ENCODE measurements at regions not wholly inside any gene's neighbourhood (a gene's known extent, or its start where the extent isn't known, plus 50 kb on each side); places are given as distances from the start of the nearest gene placed in this dataset.

DNA sequence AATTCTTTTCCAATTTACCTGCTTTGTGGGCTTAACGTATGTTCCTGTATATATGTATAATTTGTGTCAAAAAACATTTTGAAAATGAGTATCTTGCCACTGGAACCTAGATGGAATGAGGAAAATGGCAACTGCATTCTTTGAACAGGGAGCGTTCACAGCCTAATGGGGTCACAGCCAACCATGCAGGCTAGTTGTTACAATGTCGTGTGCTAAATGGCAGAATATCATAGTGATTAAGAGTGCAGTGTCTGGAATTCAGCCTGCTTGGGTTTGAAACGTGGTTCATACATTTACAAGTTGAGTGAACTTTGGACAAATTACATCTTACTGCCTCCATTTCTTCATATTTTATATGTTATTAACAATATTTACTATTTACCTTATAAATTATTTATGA is 70.8 kb downstream of the PCDH7 start:
- TF ChIP-seq POLR2A (IDR thresholded peaks at IDR 0.05) = no peak
- TF ChIP-seq, protein P1, sequence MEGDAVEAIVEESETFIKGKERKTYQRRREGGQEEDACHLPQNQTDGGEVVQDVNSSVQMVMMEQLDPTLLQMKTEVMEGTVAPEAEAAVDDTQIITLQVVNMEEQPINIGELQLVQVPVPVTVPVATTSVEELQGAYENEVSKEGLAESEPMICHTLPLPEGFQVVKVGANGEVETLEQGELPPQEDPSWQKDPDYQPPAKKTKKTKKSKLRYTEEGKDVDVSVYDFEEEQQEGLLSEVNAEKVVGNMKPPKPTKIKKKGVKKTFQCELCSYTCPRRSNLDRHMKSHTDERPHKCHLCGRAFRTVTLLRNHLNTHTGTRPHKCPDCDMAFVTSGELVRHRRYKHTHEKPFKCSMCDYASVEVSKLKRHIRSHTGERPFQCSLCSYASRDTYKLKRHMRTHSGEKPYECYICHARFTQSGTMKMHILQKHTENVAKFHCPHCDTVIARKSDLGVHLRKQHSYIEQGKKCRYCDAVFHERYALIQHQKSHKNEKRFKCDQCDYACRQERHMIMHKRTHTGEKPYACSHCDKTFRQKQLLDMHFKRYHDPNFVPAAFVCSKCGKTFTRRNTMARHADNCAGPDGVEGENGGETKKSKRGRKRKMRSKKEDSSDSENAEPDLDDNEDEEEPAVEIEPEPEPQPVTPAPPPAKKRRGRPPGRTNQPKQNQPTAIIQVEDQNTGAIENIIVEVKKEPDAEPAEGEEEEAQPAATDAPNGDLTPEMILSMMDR (IDR thresholded peaks at IDR 0.05) = no peak
